IMR-90 (cell line): ENCODE measurements at regions not wholly inside any gene's neighbourhood (a gene's known extent, or its start where the extent isn't known, plus 50 kb on each side); places are given as distances from the start of the nearest gene placed in this dataset.

Experiments used
- CEBPB ChIP-seq: IDR thresholded peaks from 2 replicates; pipeline ENCODE4 v1.6.1; 2012; ENCODE audit warnings: low read depth, low read length, improper control_type of control experiment
- TF ChIP-seq, protein P1 (sequence below): conservative IDR thresholded peaks from 2 replicates; pipeline ENCODE4 v1.5.1; 2012; ENCODE audit warnings: mild to moderate bottlenecking, low read depth, low read length, improper control_type of control experiment

DNA sequence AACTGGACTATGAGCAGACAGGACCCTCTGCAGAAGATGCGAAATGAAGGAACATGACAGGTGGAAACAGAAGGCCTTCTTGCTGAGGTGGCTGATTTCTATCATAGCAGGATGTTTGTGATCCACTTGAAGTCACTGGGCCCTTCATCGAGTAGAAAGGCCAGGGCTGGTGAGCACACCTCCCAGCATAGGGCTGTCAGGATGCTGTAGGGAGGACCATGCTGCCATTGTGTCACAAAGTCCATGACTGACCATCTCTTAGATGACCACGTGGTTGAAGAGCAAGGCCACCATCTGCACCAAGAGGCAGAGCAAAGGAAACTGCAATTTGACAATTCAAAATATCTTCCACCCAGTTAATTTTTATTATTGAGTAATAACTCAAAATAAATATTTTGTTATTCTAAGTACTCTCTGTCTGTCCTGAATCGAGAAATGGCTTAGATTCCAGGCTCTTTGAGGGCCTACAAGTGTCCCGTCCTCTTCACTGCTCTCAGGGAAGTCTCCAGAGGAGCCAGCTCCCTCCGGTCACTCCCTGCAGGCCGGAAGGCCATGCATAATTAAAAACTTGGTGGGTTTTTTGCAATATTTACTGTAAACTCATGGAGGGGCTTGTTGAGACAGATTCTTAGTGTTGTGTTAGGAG lies 249.3 kb upstream of the ZMIZ1 start:
- TF ChIP-seq CEBPB: no peak
- TF ChIP-seq, protein P1, sequence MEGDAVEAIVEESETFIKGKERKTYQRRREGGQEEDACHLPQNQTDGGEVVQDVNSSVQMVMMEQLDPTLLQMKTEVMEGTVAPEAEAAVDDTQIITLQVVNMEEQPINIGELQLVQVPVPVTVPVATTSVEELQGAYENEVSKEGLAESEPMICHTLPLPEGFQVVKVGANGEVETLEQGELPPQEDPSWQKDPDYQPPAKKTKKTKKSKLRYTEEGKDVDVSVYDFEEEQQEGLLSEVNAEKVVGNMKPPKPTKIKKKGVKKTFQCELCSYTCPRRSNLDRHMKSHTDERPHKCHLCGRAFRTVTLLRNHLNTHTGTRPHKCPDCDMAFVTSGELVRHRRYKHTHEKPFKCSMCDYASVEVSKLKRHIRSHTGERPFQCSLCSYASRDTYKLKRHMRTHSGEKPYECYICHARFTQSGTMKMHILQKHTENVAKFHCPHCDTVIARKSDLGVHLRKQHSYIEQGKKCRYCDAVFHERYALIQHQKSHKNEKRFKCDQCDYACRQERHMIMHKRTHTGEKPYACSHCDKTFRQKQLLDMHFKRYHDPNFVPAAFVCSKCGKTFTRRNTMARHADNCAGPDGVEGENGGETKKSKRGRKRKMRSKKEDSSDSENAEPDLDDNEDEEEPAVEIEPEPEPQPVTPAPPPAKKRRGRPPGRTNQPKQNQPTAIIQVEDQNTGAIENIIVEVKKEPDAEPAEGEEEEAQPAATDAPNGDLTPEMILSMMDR: no peak
